ENCODE measurements at regions not wholly inside any gene's neighbourhood (a gene's known extent, or its start where the extent isn't known, plus 50 kb on each side); places are given as distances from the start of the nearest gene placed in this dataset.
"Not testable (repeated sequence)": the region's sequence is repeated elsewhere in the genome, so short reads cannot be mapped to it uniquely, and the experiment has no call there.

- no peak for DNase-seq
Observed at GRCh38 chr4:66357316-66357715, 687.0 kb upstream of the EPHA5 start.

GRCh38 chr4:66355328-66355727 is 685.0 kb upstream of the EPHA5 start:
- DNase-seq = no peak

GRCh38 chr4:66351761-66352160 is 681.5 kb upstream of the EPHA5 start:
- no peak for DNase-seq

- no peak for DNase-seq
Observed at GRCh38 chr4:66340286-66340893, 670.1 kb upstream of the EPHA5 start.

GRCh38 chr4:66339007-66339406 is 668.7 kb upstream of the EPHA5 start:
- DNase-seq = no peak

GRCh38 chr4:66331761-66332160 is 661.5 kb upstream of the EPHA5 start:
- no peak for DNase-seq

- DNase-seq = no peak
Observed at GRCh38 chr4:66330125-66330524, 659.8 kb upstream of the EPHA5 start.

- DNase-seq = no peak
Observed at GRCh38 chr4:66328803-66329574, 658.7 kb upstream of the EPHA5 start.

GRCh38 chr4:66307641-66308438 is 637.6 kb upstream of the EPHA5 start:
- no peak for DNase-seq

- DNase-seq = no peak
Observed at GRCh38 chr4:66300336-66300934, 630.1 kb upstream of the EPHA5 start.

GRCh38 chr4:66298569-66298968 is 628.3 kb upstream of the EPHA5 start:
- DNase-seq = no peak

- DNase-seq = no peak
Observed at GRCh38 chr4:66297703-66298102, 627.4 kb upstream of the EPHA5 start.

- DNase-seq = no peak
Observed at GRCh38 chr4:66294638-66295037, 624.3 kb upstream of the EPHA5 start.

GRCh38 chr4:66284991-66285451 is 614.7 kb upstream of the EPHA5 start:
- DNase-seq = no peak

GRCh38 chr4:66279084-66279483 is 608.8 kb upstream of the EPHA5 start:
- no peak for DNase-seq

- no peak for DNase-seq
Observed at GRCh38 chr4:66275411-66276038, 605.2 kb upstream of the EPHA5 start.

GRCh38 chr4:66273110-66273509 is 602.8 kb upstream of the EPHA5 start:
- peak; percentile 12 for DNase-seq

- not testable (repeated sequence) for DNase-seq
Observed at GRCh38 chr4:66270356-66270755, 600.1 kb upstream of the EPHA5 start.

- DNase-seq = not testable (repeated sequence)
Observed at GRCh38 chr4:66266554-66266953, 596.3 kb upstream of the EPHA5 start.

- no peak for DNase-seq
Observed at GRCh38 chr4:66266035-66266434, 595.7 kb upstream of the EPHA5 start.

- DNase-seq = no peak
Observed at GRCh38 chr4:66252291-66252690, 582.0 kb upstream of the EPHA5 start.

GRCh38 chr4:66246643-66247042 is 576.4 kb upstream of the EPHA5 start:
- no peak for DNase-seq

- DNase-seq = no peak
Observed at GRCh38 chr4:66235876-66236275, 565.6 kb upstream of the EPHA5 start.
